Memory B cell (primary cell): ENCODE measurements at regions not wholly inside any gene's neighbourhood (a gene's known extent, or its start where the extent isn't known, plus 50 kb on each side); places are given as distances from the start of the nearest gene placed in this dataset.
"Not testable (repeated sequence)": the region's sequence is repeated elsewhere in the genome, so short reads cannot be mapped to it uniquely, and the experiment has no call there.

Experiments
- ATAC-seq: fragments of 150-1000 bp; cut with Tn5 transposase; 2 replicates; pipeline ENCODE4 v1.10.0; 2021; ENCODE audit warnings: low read depth, mild to moderate bottlenecking, moderate library complexity
- DNase-seq, 2 donors: peaks; one replicate each; pipeline ENCODE4 v3.0.0; 2022; ENCODE audit warnings: low spot score in 2 of 2
- H3K27ac Mint-ChIP-seq: one replicate; pipeline ENCODE4 v1.8.0; 2022; ENCODE audit warnings: mild to moderate bottlenecking, moderate library complexity, mixed read lengths
- H3K27me3 Mint-ChIP-seq: one replicate; pipeline ENCODE4 v1.8.0; 2022; ENCODE audit warnings: mixed read lengths
- H3K36me3 Mint-ChIP-seq: one replicate; pipeline ENCODE4 v1.8.0; 2022; ENCODE audit warnings: mild to moderate bottlenecking, mixed read lengths
- H3K4me1 Mint-ChIP-seq: one replicate; pipeline ENCODE4 v1.8.0; 2022; ENCODE audit warnings: mixed read lengths
- H3K4me3 Mint-ChIP-seq: one replicate; pipeline ENCODE4 v1.8.0; 2022; ENCODE audit warnings: mild to moderate bottlenecking, moderate library complexity, mixed read lengths
- H3K9me3 Mint-ChIP-seq: one replicate; pipeline ENCODE4 v1.8.0; 2022; ENCODE audit warnings: mixed read lengths

- H3K4me1 Mint-ChIP-seq, H3K4me3 Mint-ChIP-seq, ATAC-seq, H3K27ac Mint-ChIP-seq, H3K36me3 Mint-ChIP-seq, H3K27me3 Mint-ChIP-seq, DNase-seq: not testable (repeated sequence)
- peaks cover 13% of the 10 kb centered on the region for H3K9me3 Mint-ChIP-seq
Measured at GRCh38 chr10:111649080-111649479, 534.5 kb downstream of the GPAM start.

GRCh38 chr10:111650088-111650487 is 533.5 kb downstream of the GPAM start:
- ATAC-seq (no peak), DNase-seq (no peak)
- Mint-ChIP-seq H3K36me3 (peaks cover 2% of the 10 kb centered on the region), H3K4me1 (no peaks in the 10 kb centered on the region), H3K4me3 (no peak overlapping the region), H3K27ac (no peak overlapping the region), H3K9me3 (peaks cover 15% of the 10 kb centered on the region), H3K27me3 (peaks cover 8% of the 10 kb centered on the region)

GRCh38 chr10:111656066-111656465 is 527.5 kb downstream of the GPAM start:
- Mint-ChIP-seq H3K9me3 (peaks cover 6% of the 10 kb centered on the region), H3K4me1 (no peaks in the 10 kb centered on the region), H3K27me3 (peaks cover 9% of the 10 kb centered on the region), H3K27ac (no peak overlapping the region), H3K4me3 (no peak overlapping the region), H3K36me3 (no peaks in the 10 kb centered on the region)
- no peak for ATAC-seq
- DNase-seq = no peak

- no peak for DNase-seq
- H3K27ac Mint-ChIP-seq = no peak overlapping the region
- no peak for ATAC-seq
- H3K36me3 Mint-ChIP-seq = no peaks in the 10 kb centered on the region
- no peaks in the 10 kb centered on the region for H3K9me3 Mint-ChIP-seq
- H3K27me3 Mint-ChIP-seq = no peaks in the 10 kb centered on the region
- H3K4me3 Mint-ChIP-seq = no peak overlapping the region
- H3K4me1 Mint-ChIP-seq = no peaks in the 10 kb centered on the region
Measured at GRCh38 chr10:111677759-111678158, 505.8 kb downstream of the GPAM start.

- Mint-ChIP-seq H3K36me3 (no peaks in the 10 kb centered on the region), H3K4me1 (no peaks in the 10 kb centered on the region), H3K27me3 (no peaks in the 10 kb centered on the region), H3K9me3 (peaks cover 2% of the 10 kb centered on the region), H3K27ac (no peak overlapping the region), H3K4me3 (no peak overlapping the region)
- DNase-seq = no peak
- no peak for ATAC-seq
Measured at GRCh38 chr10:111686796-111687195, 496.8 kb downstream of the GPAM start.

GRCh38 chr10:111698711-111699110 is 484.9 kb downstream of the GPAM start:
- Mint-ChIP-seq H3K27me3 (peaks cover 2% of the 10 kb centered on the region), H3K27ac (no peak overlapping the region), H3K4me3 (no peak overlapping the region), H3K9me3 (peaks cover 2% of the 10 kb centered on the region), H3K36me3 (no peaks in the 10 kb centered on the region), H3K4me1 (no peaks in the 10 kb centered on the region)
- no peak for DNase-seq
- ATAC-seq = no peak

- peaks cover 2% of the 10 kb centered on the region for H3K27me3 Mint-ChIP-seq
- no peaks in the 10 kb centered on the region for H3K36me3 Mint-ChIP-seq
- ATAC-seq (no peak), DNase-seq (no peak)
- H3K27ac Mint-ChIP-seq = no peak overlapping the region
- H3K9me3 Mint-ChIP-seq = peaks cover 2% of the 10 kb centered on the region
- H3K4me1 Mint-ChIP-seq = no peaks in the 10 kb centered on the region
- H3K4me3 Mint-ChIP-seq = no peak overlapping the region
Measured at GRCh38 chr10:111703986-111704385, 479.6 kb downstream of the GPAM start.

- Mint-ChIP-seq H3K4me3 (no peak overlapping the region), H3K27me3 (peaks cover 4% of the 10 kb centered on the region), H3K27ac (no peak overlapping the region), H3K36me3 (no peaks in the 10 kb centered on the region), H3K4me1 (no peaks in the 10 kb centered on the region), H3K9me3 (peaks cover 4% of the 10 kb centered on the region)
- no peak for ATAC-seq
- DNase-seq = no peak
Measured at GRCh38 chr10:111705021-111705420, 478.5 kb downstream of the GPAM start.

- no peak for ATAC-seq
- H3K9me3 Mint-ChIP-seq = peaks cover 4% of the 10 kb centered on the region
Measured at GRCh38 chr10:111706331-111706730, 477.2 kb downstream of the GPAM start.

GRCh38 chr10:111707076-111707475 is 476.5 kb downstream of the GPAM start:
- Mint-ChIP-seq H3K27me3 (peaks cover 8% of the 10 kb centered on the region), H3K4me1 (no peaks in the 10 kb centered on the region), H3K9me3 (peaks cover 5% of the 10 kb centered on the region), H3K4me3 (no peak overlapping the region), H3K27ac (no peak overlapping the region), H3K36me3 (no peaks in the 10 kb centered on the region)
- DNase-seq = no peak
- ATAC-seq = no peak

More at GRCh38 chr10:111706331-111706730, 477.2 kb downstream of the GPAM start:
- H3K4me1 Mint-ChIP-seq = no peaks in the 10 kb centered on the region
- H3K4me3 Mint-ChIP-seq = no peak overlapping the region
- no peaks in the 10 kb centered on the region for H3K36me3 Mint-ChIP-seq
- H3K27ac Mint-ChIP-seq = no peak overlapping the region
- DNase-seq = no peak
- H3K27me3 Mint-ChIP-seq = peaks cover 8% of the 10 kb centered on the region

GRCh38 chr10:111709603-111710002 is 474.0 kb downstream of the GPAM start:
- H3K4me3 Mint-ChIP-seq = no peak overlapping the region
- DNase-seq (no peak), ATAC-seq (no peak)
- peaks cover 3% of the 10 kb centered on the region for H3K9me3 Mint-ChIP-seq
- no peak overlapping the region for H3K27ac Mint-ChIP-seq
- no peaks in the 10 kb centered on the region for H3K36me3 Mint-ChIP-seq
- no peaks in the 10 kb centered on the region for H3K4me1 Mint-ChIP-seq
- peaks cover 5% of the 10 kb centered on the region for H3K27me3 Mint-ChIP-seq

GRCh38 chr10:111716032-111716431 is 467.5 kb downstream of the GPAM start:
- Mint-ChIP-seq H3K36me3 (no peaks in the 10 kb centered on the region), H3K4me1 (no peaks in the 10 kb centered on the region), H3K27ac (no peak overlapping the region), H3K27me3 (no peaks in the 10 kb centered on the region), H3K9me3 (peaks cover 10% of the 10 kb centered on the region), H3K4me3 (no peak overlapping the region)
- no peak for DNase-seq
- ATAC-seq = no peak

GRCh38 chr10:111724121-111724520 is 459.4 kb downstream of the GPAM start:
- no peak for ATAC-seq
- H3K27ac Mint-ChIP-seq = no peak overlapping the region

GRCh38 chr10:111725050-111725449 is 458.5 kb downstream of the GPAM start:
- no peaks in the 10 kb centered on the region for H3K9me3 Mint-ChIP-seq
- H3K36me3 Mint-ChIP-seq = no peaks in the 10 kb centered on the region
- no peak overlapping the region for H3K27ac Mint-ChIP-seq
- no peaks in the 10 kb centered on the region for H3K27me3 Mint-ChIP-seq
- ATAC-seq (no peak), DNase-seq (no peak)
- H3K4me3 Mint-ChIP-seq = no peak overlapping the region
- H3K4me1 Mint-ChIP-seq = no peaks in the 10 kb centered on the region

More at GRCh38 chr10:111724121-111724520, 459.4 kb downstream of the GPAM start:
- DNase-seq = no peak
- Mint-ChIP-seq H3K4me1 (no peaks in the 10 kb centered on the region), H3K4me3 (no peak overlapping the region), H3K9me3 (no peaks in the 10 kb centered on the region), H3K36me3 (no peaks in the 10 kb centered on the region), H3K27me3 (no peaks in the 10 kb centered on the region)

- H3K4me3 Mint-ChIP-seq = no peak overlapping the region
- no peaks in the 10 kb centered on the region for H3K4me1 Mint-ChIP-seq
- peaks cover 4% of the 10 kb centered on the region for H3K27me3 Mint-ChIP-seq
- H3K36me3 Mint-ChIP-seq = no peaks in the 10 kb centered on the region
- DNase-seq = no peak
- no peak for ATAC-seq
- peaks cover 3% of the 10 kb centered on the region for H3K9me3 Mint-ChIP-seq
- no peak overlapping the region for H3K27ac Mint-ChIP-seq
Measured at GRCh38 chr10:111732166-111732785, 451.3 kb downstream of the GPAM start.
